ENCODE measurements at regions not wholly inside any gene's neighbourhood (a gene's known extent, or its start where the extent isn't known, plus 50 kb on each side); places are given as distances from the start of the nearest gene placed in this dataset.
"Not testable (repeated sequence)": the region's sequence is repeated elsewhere in the genome, so short reads cannot be mapped to it uniquely, and the experiment has no call there.

DNA sequence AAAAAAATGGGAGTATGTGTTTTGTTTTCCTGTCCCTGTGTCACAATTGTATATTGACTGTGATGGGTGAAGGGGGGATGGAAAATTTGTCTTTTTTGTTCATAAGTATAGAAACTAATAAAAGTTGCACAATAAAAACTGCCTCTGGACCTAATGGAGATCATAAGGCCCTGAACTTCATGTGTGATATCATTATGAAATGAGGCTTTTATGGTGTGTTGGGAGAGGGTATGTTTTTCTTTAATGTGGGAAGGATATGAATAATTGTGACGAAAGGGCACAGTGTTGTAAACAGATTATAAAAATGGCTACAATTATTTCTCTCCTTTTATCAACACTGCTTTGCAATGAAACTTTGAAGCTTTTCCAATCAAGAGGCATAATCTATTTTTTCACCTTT is 1889.3 kb upstream of the CELF4 start:
- DNase-seq (ENCODE audit: low spot score): no peak

DNA sequence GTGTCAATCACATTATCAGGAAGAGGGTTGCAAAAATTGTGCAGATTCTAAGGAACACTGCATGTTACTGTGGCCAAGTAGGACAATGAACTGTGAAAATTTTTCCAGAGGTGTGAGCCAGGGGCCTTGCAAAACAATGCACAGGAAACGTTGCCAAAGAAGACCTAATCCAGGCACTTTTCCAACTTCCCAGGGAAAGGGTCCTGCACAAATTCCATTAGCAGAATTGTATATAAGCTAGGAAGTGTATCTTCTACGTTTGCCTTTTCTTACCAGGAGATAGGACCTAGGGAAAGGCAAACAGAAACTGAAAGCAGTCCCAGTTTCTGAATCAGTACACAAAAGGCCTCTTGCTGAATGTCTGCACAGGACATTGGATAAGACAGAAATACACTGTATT is 1888.3 kb upstream of the CELF4 start:
- DNase-seq (ENCODE audit: low spot score): no peak

DNA sequence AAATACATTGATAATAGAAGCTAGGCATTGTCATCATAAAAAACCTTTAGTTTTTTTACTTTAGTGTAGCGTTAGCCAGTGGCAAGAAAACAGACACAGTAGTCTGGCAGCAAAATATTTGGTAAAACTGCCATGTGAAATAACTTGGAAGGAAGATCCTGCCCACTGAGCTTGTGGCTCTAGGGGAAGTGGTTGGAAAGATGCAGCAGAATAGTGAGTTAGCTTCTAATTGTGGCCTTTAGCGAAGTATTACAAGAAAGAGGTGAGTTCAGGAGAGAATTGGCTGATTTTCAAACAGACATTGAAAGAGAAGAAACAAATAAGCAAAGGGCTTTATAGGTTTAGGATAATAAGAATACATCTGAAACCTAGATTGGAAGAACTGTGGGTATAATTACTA is 1887.8 kb upstream of the CELF4 start:
- DNase-seq (ENCODE audit: low spot score): no peak

DNA sequence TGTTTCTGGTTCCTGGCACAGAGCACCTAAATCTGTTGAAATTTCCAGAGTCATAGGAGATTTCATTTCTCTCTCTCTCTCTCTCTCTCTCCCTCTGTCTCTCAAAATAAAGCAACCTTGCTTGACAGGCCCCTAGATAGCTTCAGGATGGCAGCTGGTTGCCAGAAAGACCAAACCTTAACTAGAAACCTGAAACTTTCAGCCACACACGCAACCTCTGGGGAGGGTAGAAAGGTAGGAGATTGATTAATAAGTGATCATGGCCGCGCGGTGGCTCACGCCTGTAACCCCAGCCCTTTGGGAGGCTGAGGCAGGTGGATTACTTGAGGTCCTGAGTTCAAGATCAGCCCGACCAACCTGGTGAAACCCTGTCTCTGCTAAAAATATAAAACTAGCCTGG is 1885.4 kb upstream of the CELF4 start:
- DNase-seq (ENCODE audit: low spot score): no peak

DNA sequence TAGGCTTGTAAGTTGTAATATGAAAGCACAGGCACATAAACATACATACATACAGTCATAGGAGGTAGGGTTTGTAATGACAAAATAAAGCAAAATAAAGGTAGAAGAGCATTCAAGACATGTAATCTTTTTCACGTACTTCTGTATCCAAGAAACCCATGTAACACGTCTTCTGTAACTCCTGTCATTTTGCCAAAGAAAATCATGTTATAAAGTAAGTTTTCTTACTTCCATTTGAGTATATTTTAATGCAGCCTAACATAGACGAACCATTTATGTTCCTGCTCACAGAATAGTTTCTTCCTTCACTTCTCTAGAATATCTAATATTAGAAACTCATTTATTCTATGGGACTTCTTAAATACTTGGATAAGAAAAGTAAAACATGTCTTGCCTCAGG is 1884.0 kb upstream of the CELF4 start:
- no peak for DNase-seq (ENCODE audit: low spot score)

DNA sequence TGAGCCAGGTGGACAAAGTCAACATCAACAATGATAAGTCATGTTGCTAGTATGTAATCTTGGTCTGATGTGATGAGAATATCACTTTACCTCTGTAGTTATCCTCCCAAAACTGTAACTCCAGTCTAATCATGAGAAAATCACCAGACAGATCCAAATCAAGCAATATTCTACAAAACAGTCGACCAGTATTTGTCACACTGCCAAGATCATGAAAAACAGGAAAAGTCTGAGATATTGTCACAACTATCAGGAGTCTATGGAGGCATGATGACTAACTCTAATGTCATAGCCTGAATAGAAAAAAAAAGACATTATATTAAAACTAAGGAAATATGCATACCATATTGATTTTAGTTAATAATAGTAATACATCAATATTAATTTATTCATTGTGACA is 1883.3 kb upstream of the CELF4 start:
- DNase-seq (ENCODE audit: low spot score): no peak

DNA sequence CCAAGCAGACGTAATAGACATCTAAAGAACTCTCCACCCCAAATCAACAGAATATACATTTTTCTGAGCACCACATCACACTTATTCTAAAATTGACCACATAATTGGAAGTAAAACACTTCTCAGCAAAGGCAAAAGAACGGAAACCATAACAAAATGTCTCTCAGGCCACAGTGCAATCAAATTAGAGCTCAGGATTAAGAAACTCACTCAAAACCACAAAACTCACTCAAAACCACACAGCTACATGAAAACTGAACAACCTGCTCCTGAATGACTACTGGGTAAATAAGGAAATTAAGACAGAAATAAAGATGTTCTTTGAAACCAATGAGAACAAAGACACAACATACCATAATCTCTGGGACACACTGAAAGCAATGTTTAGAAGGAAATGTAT is 1879.4 kb upstream of the CELF4 start:
- not testable (repeated sequence) for DNase-seq (ENCODE audit: low spot score)

DNA sequence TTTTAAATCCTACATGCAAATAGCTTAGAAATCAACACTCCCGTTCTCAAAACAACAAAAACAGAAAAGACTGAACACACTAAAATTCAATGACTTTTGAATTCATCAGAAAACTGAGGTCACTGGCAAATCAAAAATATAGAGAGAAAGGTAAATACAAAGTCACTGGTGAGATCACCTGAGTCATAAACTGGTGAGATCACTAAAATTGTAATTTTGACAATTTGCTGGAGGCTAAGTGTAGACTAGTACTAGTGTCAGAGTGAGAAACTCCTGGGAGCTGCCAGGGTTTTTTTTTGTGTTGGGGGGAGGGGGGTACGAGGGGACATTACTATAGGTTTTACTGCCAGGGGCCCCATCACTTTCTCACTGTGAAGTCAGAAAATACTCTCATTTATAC is 1876.0 kb upstream of the CELF4 start:
- no peak for DNase-seq (ENCODE audit: low spot score)

DNA sequence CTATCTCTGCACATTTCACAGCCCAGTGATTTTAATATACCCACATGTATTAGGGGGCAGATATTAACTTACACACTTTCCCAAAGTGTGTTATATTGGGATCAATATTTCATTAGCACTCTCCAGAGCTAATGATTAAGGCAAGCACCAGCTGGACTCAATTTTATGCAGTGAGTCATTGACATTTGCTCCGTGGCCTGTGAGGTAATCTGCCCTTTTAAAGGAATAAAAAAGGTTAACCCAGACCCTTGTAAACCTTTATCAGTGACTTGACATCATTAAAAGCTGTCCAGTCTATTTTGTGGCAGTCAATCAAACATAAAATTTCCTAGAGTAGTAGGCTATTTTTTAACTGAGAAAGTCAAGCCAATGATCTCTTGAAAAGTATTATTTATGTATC is 1870.4 kb upstream of the CELF4 start:
- DNase-seq (ENCODE audit: low spot score): no peak

DNA sequence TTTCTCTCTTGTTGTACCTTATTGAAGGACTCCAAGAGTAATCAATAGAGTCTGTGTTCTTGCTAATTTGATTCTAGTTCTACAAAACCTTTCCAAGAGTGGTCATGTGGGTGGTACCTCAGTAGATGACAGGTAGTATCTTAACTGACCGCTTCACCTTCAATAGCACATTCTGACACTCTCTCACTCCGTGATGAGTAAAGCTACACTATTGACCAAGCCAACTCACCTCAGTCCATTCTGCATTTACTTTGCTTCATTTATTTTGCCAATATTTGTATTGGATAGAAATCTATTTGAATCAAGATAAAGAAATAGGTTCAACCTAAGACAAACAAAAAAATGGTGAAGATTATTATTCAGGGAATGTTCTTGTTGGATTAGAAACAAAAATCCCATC is 1869.6 kb upstream of the CELF4 start:
- DNase-seq (ENCODE audit: low spot score): no peak

DNA sequence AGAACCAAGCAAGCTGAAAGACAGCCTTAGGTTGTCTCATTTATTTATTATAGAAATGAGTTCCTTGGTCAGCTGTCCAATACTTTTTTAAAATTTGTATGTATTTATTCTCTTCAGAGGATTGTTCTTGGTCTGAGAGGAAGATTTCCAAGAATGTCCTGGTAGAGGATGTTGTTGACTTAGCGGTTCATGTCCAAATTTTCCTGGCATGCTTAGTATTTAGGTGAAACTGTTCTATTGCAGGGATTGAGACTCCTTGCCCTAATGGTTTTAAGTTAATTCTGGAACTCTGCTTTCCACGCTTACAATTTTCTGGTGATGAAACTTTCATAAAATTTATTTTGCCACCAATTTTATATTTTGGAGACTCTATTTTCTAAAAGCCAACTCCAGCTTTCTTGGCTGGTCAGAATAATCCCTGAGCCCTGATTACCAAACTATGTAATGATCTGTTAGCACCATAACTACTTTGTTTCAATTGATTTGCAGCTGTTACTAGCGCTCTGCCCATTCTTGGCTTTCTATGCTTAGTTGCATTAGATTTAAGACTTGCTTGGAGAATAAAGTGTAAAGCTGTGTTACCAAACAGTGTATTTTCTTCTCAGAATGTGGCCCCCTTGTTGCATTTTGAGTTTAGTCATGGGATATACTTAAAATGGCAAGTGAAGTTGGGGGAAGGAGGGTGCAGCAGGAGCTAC is 1868.8 kb upstream of the CELF4 start:
- DNase-seq (ENCODE audit: low spot score): no peak

DNA sequence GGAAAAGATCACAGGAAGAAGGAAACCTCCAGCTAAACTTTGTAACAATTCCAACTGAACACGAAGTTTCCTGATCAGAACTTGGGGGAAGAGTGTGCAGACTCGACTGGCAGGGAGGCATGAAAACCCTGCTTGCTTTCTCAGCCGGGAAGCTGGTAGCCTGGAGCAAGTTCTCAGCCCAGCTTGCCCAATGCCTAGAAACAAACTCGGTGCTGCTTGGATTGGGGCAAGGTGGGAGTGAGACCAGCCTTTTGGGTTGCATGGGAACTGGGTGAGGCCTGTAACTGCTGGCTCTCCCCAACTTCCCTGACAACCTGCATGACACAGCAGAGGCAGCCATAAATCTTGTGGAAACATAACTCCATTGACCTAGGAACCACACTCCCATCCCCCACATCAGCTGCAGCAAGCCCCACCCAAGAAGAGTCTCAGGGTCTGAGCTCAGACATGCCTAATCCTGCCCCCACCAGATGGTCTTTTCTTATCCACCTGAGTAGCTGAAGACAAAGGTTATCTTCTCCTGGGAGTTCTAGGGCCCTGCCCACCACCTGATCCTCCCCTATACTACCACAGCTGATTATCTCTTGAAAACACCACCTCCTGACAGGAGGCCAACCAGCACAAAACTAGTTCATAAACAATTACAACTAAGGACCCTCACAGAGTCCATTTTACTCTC is 1859.7 kb upstream of the CELF4 start:
- DNase-seq (ENCODE audit: low spot score): no peak

DNA sequence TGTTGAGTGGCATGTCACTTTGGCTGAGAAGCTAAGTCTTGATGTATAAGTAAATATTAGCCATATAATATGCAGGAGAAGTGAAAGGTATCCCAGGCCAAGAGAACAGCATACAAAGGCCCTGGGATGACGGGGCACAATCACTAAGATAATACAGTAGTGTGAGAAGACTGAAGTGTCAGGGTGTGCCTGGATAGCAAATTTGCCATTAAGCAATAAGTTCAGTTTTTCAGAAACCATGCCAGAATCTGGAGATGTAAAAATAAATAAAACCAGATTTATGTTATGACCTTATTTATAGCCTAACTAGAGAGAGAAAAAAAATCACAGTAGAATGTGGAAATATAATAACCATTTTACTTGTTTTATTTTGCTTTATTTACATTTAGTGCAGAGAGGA is 1858.7 kb upstream of the CELF4 start:
- DNase-seq (ENCODE audit: low spot score): no peak

DNA sequence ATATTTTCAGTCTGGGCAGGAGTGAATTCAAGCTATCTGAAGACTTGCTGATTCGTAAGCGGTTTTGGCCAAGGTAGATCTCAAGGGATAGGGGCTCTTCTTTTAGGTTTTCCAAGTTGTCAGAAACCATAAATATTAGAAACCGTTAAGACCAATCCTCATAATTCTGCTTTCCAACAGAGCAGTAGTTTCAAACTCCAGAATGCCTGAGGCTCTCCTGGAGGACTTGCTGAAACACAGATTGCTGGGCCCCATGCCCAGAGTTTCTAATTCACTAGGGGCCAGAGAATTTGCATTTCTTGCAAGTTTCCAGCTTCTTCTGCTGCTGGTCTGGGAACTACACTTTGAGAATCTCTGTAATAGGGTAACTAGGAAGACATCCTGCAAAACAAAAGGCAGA is 1855.7 kb upstream of the CELF4 start:
- DNase-seq (ENCODE audit: low spot score): no peak

DNA sequence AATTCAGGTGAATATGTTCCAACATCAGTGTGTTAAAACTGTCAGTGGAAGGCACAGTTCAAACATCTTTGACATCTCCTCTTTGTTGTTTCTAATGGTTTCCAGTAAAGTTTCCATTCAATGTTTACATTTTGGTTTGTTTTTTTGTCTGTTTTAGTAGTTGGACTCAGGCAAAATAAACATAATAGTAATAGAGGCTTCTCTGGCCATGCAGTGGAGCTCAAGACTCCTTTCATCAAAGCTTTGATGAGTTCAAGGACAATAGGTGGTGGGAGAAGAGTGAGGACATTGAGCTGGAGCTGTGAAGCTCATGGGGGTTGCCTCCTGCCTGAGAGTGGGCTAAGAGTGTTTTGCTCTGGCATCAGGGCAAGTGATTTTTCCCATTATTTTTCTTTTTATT is 1853.7 kb upstream of the CELF4 start:
- DNase-seq (ENCODE audit: low spot score): no peak

DNA sequence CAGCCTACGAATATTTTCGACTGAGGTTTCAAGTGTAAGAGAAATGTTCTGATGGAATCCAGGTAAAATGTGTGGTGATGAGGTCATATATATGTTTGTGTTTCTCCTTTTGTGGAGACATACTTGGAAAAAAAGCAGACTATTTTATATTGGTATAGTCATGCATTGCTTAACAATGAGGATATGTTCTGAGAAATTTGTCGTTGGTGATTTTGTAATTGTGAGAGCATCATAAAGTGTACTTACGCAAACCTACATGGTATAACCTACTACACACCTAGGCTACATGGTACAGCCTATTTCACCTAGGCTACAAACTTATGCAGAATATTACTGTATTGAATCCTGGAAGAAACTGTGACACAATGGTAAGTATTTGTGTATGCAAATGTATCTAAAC is 1849.9 kb upstream of the CELF4 start:
- no peak for DNase-seq (ENCODE audit: low spot score)

DNA sequence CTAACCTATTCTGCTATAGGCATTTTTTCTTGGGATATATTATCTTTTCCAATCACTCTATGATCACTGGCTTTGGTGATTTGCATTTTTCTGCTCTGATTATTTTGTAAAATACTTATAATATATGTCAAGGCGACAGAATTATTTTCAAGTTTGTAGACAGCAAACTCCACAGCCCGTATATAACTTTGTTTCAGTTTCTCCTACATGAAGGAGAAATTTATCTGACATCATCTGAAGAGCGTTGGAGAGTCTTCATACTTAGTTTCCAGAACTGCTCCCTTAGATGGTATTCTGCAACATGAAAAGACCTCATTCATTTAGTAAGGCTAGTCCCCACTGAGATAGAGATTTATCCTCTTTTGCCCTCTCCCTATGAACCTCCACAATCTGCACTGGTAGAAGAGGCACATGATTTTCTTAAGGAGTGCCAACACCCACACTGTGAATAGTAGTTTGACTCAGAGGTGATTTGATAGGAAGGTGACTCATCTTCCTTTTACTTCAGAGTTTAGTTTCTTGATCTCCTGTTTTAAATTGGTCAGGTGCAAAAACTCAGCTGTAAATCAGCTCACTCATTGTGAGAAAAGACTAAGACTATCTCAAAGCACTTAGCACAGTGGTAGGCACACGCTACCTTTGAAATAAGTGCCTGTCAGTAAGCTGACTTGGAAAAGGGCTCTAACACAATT is 1848.6 kb upstream of the CELF4 start:
- no peak for DNase-seq (ENCODE audit: low spot score)

DNA sequence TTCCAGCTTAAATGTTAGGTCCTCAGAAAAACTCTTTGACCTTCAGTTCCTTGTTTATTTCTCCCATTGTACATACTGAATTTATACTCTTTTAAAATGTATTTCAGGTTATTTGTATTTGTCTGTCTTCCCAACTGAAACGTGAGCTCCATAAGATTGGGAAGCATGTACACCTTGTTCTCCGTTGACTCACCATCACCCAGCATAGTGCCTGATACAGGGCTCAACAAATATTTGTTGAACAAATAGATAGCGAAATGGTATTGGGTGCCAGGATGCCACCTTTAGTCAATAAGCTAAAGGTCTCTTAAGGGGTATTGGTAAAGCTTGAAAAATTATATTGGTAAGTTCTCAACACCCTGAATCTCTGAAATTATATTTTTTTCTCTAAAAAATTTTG is 1841.3 kb upstream of the CELF4 start:
- DNase-seq (ENCODE audit: low spot score): no peak

DNA sequence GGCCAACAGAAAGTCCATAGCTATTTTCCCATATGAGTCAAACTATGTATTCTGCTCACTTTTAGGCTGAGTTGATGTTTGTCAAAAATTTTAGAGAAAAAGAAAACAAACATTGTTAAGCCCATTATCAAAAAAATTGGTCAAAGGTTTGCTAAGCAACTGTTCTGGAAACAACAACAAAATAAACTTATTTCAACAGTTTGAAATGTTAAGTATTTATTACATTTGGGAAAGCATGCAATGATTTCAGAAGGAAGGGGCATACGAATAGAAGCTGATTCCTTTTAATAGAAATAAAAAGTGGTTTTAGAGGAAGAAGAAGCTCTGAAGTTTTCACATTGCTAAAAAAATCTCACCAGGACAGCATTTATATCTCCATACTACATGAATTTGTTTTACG is 1837.5 kb upstream of the CELF4 start:
- no peak for DNase-seq (ENCODE audit: low spot score)

DNA sequence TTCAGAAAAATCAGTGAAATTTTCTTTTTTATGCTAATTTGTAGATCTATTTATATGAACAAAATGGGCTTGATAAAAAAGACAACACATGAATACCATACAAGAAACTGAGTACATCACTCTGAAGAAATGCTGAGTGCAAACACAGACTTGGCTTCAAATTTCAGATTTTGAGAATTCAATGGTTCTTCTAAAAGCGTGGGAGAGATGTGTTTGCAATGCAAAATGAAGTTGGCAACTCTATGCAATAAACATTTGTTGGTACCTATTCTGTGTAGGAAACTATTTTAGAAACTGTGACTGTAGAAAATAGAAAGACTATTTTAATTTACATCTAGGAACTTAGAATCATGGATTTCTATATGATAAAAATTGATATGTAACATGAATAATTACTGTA is 1834.1 kb upstream of the CELF4 start:
- no peak for DNase-seq (ENCODE audit: low spot score)

DNA sequence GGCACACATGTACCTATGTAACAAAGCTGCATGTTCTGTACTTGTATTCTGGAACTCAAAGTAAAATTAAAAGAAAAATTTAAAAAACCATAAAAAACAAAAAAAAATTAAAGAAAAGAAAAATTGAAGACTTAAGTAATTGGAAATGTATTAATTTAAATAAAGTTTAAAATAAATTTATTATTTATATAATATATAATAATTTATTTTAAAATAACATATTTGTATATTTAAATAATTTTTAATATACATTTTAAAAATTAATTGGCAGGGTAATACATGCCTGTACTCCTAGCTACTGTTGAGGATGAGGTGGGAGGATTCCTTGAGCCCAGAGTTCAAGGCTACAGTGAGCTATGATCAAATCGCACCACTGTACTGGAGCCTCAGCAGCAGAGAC is 1830.6 kb upstream of the CELF4 start:
- DNase-seq (ENCODE audit: low spot score): no peak

DNA sequence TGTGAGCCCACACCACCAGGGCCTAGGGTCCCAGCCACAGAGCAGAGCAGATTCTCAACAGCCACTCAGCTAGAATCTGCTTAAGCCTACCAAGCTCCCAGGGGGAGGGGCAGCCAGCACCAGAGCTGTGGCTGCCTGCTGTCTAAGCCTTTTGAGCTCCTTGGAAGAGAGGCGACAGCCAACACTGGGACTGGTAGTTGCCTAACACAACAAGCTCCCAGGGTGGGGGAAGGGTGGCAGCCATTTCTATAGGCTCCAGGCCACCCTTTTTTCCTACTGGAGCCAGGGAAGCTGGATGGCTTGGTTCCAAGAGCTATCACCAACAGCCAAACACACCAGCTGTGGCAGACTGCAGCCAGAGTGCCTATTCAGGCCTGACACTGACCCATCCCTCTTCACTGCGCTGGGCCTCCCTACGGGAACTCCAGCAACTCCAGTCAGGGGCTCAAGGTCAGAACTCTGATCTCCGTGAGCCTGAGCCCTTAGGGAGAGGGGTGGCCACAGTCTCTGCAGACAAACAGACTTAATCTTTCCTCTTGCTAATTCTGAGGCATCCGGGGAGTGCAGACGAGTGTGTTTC is 1824.3 kb upstream of the CELF4 start:
- DNase-seq (ENCODE audit: low spot score): no peak

DNA sequence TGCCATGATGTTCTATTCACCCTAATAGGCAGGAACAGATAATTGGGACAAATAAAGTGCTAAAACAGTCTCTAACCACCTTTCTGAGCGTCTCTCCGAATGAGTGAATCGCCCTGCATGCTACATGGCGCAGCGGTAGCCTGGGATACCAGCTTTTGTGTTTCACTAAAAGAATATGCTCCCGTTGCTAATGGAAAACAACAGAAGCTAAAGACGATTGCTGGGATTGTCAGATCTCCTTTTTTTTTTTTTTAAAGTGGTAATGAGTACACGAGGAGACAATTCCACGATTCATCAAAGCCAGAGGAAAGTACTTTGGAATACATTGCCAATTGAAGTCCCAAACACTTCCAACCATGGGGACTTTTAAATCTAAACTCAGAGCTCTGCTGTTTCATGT is 1815.3 kb upstream of the CELF4 start:
- DNase-seq (ENCODE audit: low spot score): no peak

All from ureter (tissue), 1 donor.